GM19372 (cell line): ENCODE measurements at regions not wholly inside any gene's neighbourhood (a gene's known extent, or its start where the extent isn't known, plus 50 kb on each side); places are given as distances from the start of the nearest gene placed in this dataset.

Source experiments
- ATAC-seq: cut with Tn5 transposase; IDR thresholded peaks from one replicate; pipeline ENCODE4 v1.9.1; 2021; ENCODE audit warnings: mild to moderate bottlenecking, low read depth, moderate library complexity; ENCODE audit not compliant: unreplicated experiment

GRCh38 chr12:125610292-125610691, 545.1 kb downstream of the AACS start:
- ATAC-seq = no peak

- ATAC-seq = no peak
These were observed 545.7 kb downstream of the AACS start for GRCh38 chr12:125610971-125611370.

- no peak for ATAC-seq
These were observed 548.8 kb downstream of the AACS start for GRCh38 chr12:125614058-125614457.

- no peak for ATAC-seq
These were observed 554.5 kb downstream of the AACS start for GRCh38 chr12:125619723-125620122.

GRCh38 chr12:125633686-125634085, 568.5 kb downstream of the AACS start:
- no peak for ATAC-seq

- no peak for ATAC-seq
These were observed 569.6 kb downstream of the AACS start for GRCh38 chr12:125634813-125635212.

GRCh38 chr12:125639826-125640225, 574.6 kb downstream of the AACS start:
- ATAC-seq = no peak

GRCh38 chr12:125643055-125643454, 577.8 kb downstream of the AACS start:
- no peak for ATAC-seq

GRCh38 chr12:125645724-125646123, 580.5 kb downstream of the AACS start:
- ATAC-seq = no peak

- no peak for ATAC-seq
These were observed 585.4 kb downstream of the AACS start for GRCh38 chr12:125650587-125650986.

GRCh38 chr12:125651625-125652024, 586.4 kb downstream of the AACS start:
- ATAC-seq = no peak

GRCh38 chr12:125652681-125653080, 587.4 kb downstream of the AACS start:
- ATAC-seq = no peak

GRCh38 chr12:125657681-125658080, 592.4 kb downstream of the AACS start:
- ATAC-seq = no peak

- ATAC-seq = no peak
These were observed 609.5 kb downstream of the AACS start for GRCh38 chr12:125674554-125675338.

- no peak for ATAC-seq
These were observed 611.1 kb downstream of the AACS start for GRCh38 chr12:125676366-125676765.

GRCh38 chr12:125677829-125678228, 612.6 kb downstream of the AACS start:
- no peak for ATAC-seq

GRCh38 chr12:125678589-125678993, 613.4 kb downstream of the AACS start:
- ATAC-seq = no peak

GRCh38 chr12:125683748-125684381, 618.6 kb downstream of the AACS start:
- no peak for ATAC-seq

GRCh38 chr12:125684968-125685790, 619.9 kb downstream of the AACS start:
- no peak for ATAC-seq

GRCh38 chr12:125685915-125686314, 620.7 kb downstream of the AACS start:
- no peak for ATAC-seq

GRCh38 chr12:125687403-125687802, 622.2 kb downstream of the AACS start:
- no peak for ATAC-seq
